Endodermal cell (in vitro differentiated cells): ENCODE measurements at regions not wholly inside any gene's neighbourhood (a gene's known extent, or its start where the extent isn't known, plus 50 kb on each side); places are given as distances from the start of the nearest gene placed in this dataset.

Experiments used
- DNase-seq: peaks from one replicate; pipeline ENCODE4 v3.0.0-alpha.2; 2017
- H3K27ac ChIP-seq: 2 replicates; pipeline ENCODE4 v1.5.1; 2013; ENCODE audit warnings: mild to moderate bottlenecking, low read depth, low read length, moderate library complexity
- H3K27me3 ChIP-seq: 2 replicates; pipeline ENCODE4 v1.6.1; 2013; ENCODE audit warnings: mild to moderate bottlenecking, low read length, moderate library complexity; ENCODE audit not compliant: insufficient read depth, control insufficient read depth, poor library complexity, severe bottlenecking
- H3K36me3 ChIP-seq: 2 replicates; pipeline ENCODE4 v1.7.0; 2013; ENCODE audit warnings: mild to moderate bottlenecking, low read length, moderate library complexity; ENCODE audit not compliant: control insufficient read depth, insufficient read depth
- H3K4me1 ChIP-seq: one replicate; pipeline ENCODE4 v1.7.0; 2013; ENCODE audit warnings: low read length; ENCODE audit not compliant: control insufficient read depth, insufficient read depth
- H3K4me3 ChIP-seq: 2 replicates; pipeline ENCODE4 v1.5.1; 2013; ENCODE audit warnings: mild to moderate bottlenecking, low read length, moderate library complexity
- H3K9ac ChIP-seq: 2 replicates; pipeline ENCODE4 v1.6.1; 2013; ENCODE audit warnings: mild to moderate bottlenecking, low read length, moderate library complexity; ENCODE audit not compliant: poor library complexity, severe bottlenecking; ENCODE audit errors: extremely low read depth
- H3K9me3 ChIP-seq: 2 replicates; pipeline ENCODE4 v1.6.1; 2013; ENCODE audit warnings: mild to moderate bottlenecking, low read length, moderate library complexity; ENCODE audit not compliant: control insufficient read depth
- H3K27ac Mint-ChIP-seq: 2 replicates; pipeline ENCODE4 v1.8.0; 2020; ENCODE audit warnings: mixed read lengths
- H3K27me3 Mint-ChIP-seq: 2 replicates; pipeline ENCODE4 v1.8.0; 2021; ENCODE audit warnings: mild to moderate bottlenecking, mixed read lengths; ENCODE audit not compliant: insufficient read depth
- H3K36me3 Mint-ChIP-seq: 2 replicates; pipeline ENCODE4 v1.8.0; 2020; ENCODE audit warnings: low read depth, mixed read lengths
- H3K4me1 Mint-ChIP-seq: 2 replicates; pipeline ENCODE4 v1.8.0; 2020; ENCODE audit warnings: mixed read lengths
- H3K4me3 Mint-ChIP-seq: 2 replicates; pipeline ENCODE4 v1.8.0; 2020; ENCODE audit warnings: mild to moderate bottlenecking, moderate library complexity, mixed read lengths
- H3K9me3 Mint-ChIP-seq: 2 replicates; pipeline ENCODE4 v1.8.0; 2020; ENCODE audit warnings: mild to moderate bottlenecking, mixed read lengths
- WGBS, 2 experiments: methylation state at CpG; one replicate each; pipeline versions ENCODE4 v1.1.5 to v1.1.7; 2013; ENCODE audit warnings: missing lambda C conversion rate in 2 of 2, mixed read lengths in 1 of 2; ENCODE audit not compliant: insufficient coverage in 1 of 2, insufficient read length in 1 of 2; 5-methylcytosine and 5-hydroxymethylcytosine counted together
- TF ChIP-seq, protein P1 (sequence below): fragments of 200-600 bp; sonication (generic); conservative IDR thresholded peaks from 2 replicates; pipeline ENCODE4 v1.5.0; 2021; ENCODE audit warnings: antibody characterized with exemption, mild to moderate bottlenecking

DNA sequence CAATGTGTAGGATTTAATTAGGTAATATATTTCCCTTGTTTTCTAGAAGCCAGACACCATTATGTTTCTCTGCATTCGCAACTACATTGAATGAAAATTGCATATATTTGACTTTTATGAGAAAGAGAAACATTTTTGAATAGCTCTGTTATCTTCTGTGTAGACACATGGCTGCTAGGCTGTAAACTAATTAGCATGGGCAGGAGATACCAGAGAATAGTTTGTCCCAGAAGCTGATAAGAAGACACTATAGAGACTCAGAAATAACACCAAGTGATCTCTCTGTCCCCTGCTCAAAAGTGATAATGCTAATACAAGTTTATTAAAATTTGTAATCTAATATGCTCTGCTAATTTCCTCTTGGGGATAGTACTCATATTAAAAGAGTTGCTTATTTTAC, 198.0 kb upstream of the TUSC1 start:
- peaks cover 14% of the 10 kb centered on the region for H3K4me1 Mint-ChIP-seq
- H3K4me3 Mint-ChIP-seq, result no peak overlapping the region
- Histone ChIP-seq H3K36me3 (no peaks in the 10 kb centered on the region), H3K4me3 (no peak overlapping the region), H3K9ac (no peak overlapping the region), H3K9me3 (peaks cover 19% of the 10 kb centered on the region), H3K27me3 (no peaks in the 10 kb centered on the region), H3K4me1 (no peaks in the 10 kb centered on the region), H3K27ac (no peak overlapping the region)
- 80 to 92% methylated on average over 1 of the region's 1 CpG for WGBS, 2 experiments
- no peaks in the 10 kb centered on the region for H3K36me3 Mint-ChIP-seq
- TF ChIP-seq, protein P1, sequence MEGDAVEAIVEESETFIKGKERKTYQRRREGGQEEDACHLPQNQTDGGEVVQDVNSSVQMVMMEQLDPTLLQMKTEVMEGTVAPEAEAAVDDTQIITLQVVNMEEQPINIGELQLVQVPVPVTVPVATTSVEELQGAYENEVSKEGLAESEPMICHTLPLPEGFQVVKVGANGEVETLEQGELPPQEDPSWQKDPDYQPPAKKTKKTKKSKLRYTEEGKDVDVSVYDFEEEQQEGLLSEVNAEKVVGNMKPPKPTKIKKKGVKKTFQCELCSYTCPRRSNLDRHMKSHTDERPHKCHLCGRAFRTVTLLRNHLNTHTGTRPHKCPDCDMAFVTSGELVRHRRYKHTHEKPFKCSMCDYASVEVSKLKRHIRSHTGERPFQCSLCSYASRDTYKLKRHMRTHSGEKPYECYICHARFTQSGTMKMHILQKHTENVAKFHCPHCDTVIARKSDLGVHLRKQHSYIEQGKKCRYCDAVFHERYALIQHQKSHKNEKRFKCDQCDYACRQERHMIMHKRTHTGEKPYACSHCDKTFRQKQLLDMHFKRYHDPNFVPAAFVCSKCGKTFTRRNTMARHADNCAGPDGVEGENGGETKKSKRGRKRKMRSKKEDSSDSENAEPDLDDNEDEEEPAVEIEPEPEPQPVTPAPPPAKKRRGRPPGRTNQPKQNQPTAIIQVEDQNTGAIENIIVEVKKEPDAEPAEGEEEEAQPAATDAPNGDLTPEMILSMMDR, result no peak
- DNase-seq, result no peak
- H3K27me3 Mint-ChIP-seq, result no peaks in the 10 kb centered on the region
- peaks cover 9% of the 10 kb centered on the region for H3K9me3 Mint-ChIP-seq
- H3K27ac Mint-ChIP-seq, result peak overlapping the region; percentile 48

DNA sequence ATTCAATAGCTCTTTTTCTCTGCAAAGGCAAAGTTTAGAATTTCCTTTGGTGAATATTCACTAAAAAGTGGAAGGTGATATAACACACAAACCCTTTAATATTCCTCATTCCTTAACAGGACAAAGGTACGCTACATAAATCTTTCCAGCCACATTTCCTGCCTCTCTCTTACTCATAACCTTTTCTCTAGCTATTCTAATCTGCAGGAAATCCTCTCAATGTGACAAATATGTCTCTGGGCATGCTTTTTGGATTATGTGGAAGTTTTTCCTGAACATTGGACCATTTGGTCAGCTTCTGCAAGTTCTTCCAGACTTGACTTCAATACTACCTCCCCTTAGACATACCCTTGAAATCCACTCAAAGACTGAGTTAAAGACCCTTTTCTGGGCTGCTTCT, 186.3 kb upstream of the TUSC1 start:
- H3K9ac ChIP-seq, result no peak overlapping the region
- Mint-ChIP-seq H3K4me1 (no peaks in the 10 kb centered on the region), H3K4me3 (no peak overlapping the region), H3K36me3 (no peaks in the 10 kb centered on the region), H3K9me3 (peaks cover 7% of the 10 kb centered on the region), H3K27me3 (no peaks in the 10 kb centered on the region), H3K27ac (no peak overlapping the region)
- no peaks in the 10 kb centered on the region for H3K9me3 ChIP-seq
- no peak overlapping the region for H3K4me3 ChIP-seq
- H3K27ac ChIP-seq, result no peak overlapping the region
- TF ChIP-seq, protein P1, result no peak
- 100% methylated on average over 1 of the region's 1 CpG for WGBS, 2 experiments
- no peaks in the 10 kb centered on the region for H3K4me1 ChIP-seq
- no peaks in the 10 kb centered on the region for H3K27me3 ChIP-seq
- no peak for DNase-seq
- no peaks in the 10 kb centered on the region for H3K36me3 ChIP-seq

DNA sequence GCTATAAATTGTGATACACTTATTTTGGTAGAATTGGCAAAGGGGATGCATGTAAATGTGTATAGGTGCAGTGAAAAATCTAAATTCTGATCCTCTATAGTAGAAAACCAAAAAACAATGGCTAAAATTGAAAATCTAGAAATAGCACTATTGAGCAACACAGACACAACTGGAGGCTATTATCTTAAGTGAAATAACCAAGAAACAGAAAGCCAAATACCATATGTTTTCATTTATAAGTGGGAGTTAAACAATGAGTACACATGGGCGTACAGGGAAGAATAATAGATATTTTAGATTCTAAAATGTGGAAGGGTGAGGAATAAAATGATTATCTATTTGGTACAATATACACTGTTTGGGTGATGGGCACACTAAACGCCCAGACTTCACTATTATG, 183.2 kb upstream of the TUSC1 start:
- Histone ChIP-seq H3K9me3 (no peaks in the 10 kb centered on the region), H3K27ac (no peak overlapping the region), H3K27me3 (no peaks in the 10 kb centered on the region), H3K4me1 (no peaks in the 10 kb centered on the region), H3K36me3 (no peaks in the 10 kb centered on the region), H3K9ac (no peak overlapping the region), H3K4me3 (no peak overlapping the region)
- H3K27me3 Mint-ChIP-seq, result no peaks in the 10 kb centered on the region
- H3K9me3 Mint-ChIP-seq, result peaks cover 5% of the 10 kb centered on the region
- H3K27ac Mint-ChIP-seq, result no peak overlapping the region
- no peaks in the 10 kb centered on the region for H3K4me1 Mint-ChIP-seq
- no peaks in the 10 kb centered on the region for H3K36me3 Mint-ChIP-seq
- H3K4me3 Mint-ChIP-seq, result no peak overlapping the region
- 89% methylated on average over 1 of the region's 2 CpGs; no CpG with 5 or more reads in 1 of the 2 experiments for WGBS, 2 experiments
- TF ChIP-seq, protein P1, result no peak
- no peak for DNase-seq
